GM12878 (cell line): ENCODE measurements at regions not wholly inside any gene's neighbourhood (a gene's known extent, or its start where the extent isn't known, plus 50 kb on each side); places are given as distances from the start of the nearest gene placed in this dataset.
A peak's percentile ranks its signal among the peaks of the same experiment; 100 is the strongest.

Source experiments
- ATAC-seq: fragments of 200-7000 bp; cut with Tn5 transposase; 3 replicates; pipeline ENCODE4 v1.9.1; 2020; ENCODE audit warnings: mild to moderate bottlenecking, moderate library complexity
- BruUV-seq: library from RNA; stranded (reverse); fragments of 400-500 nt; replicated peaks from 2 replicates; lab custom pipeline; 2021; lab: Mats Ljungman, UMichigan
- CTCF ChIA-PET: fragments of 300-600 bp; sonication (Branson Sonifier 250); formaldehyde crosslinking; extraction: SDS; loops from one replicate; lab custom pipeline; 2021; ENCODE audit warnings: inconsistent platforms; lab: Yijun Ruan, JAX
- POLR2A ChIA-PET: fragments of 350-600 bp; formaldehyde crosslinking; extraction: SDS; loops from one replicate; lab custom pipeline; 2021; ENCODE audit warnings: inconsistent platforms; lab: Charles Lee
- RAD21 ChIA-PET: fragments of 300-600 bp; sonication (Branson Sonifier 250); formaldehyde crosslinking; loops from one replicate; lab custom pipeline; 2023; ENCODE audit warnings: antibody characterized with exemption; ENCODE audit not compliant: unreplicated experiment; lab: Charles Lee
- SMC1A ChIA-PET: fragments of 300-600 bp; sonication (Branson Sonifier 250); formaldehyde crosslinking; loops from one replicate; lab custom pipeline; 2023; ENCODE audit not compliant: unreplicated experiment, uncharacterized antibody; lab: Charles Lee
- DNase-seq: peaks from one replicate; pipeline ENCODE4 v3.0.0-alpha.2; 2011; ENCODE audit warnings: low read depth, low spot score
- FAIRE-seq: peaks from 3 replicates; lab custom pipeline; 2011; peaks lifted over from hg19 to GRCh38; lab: Jason Lieb, UNC
- H2AFZ ChIP-seq: 2 replicates; pipeline ENCODE4 v1.6.0; 2011; ENCODE audit warnings: low read depth, low read length, control low read depth; ENCODE audit not compliant: control insufficient read depth
- H3K27ac ChIP-seq: 2 replicates; pipeline ENCODE4 v1.5.1; 2011; ENCODE audit warnings: control low read depth; ENCODE audit not compliant: control insufficient read depth, insufficient read depth
- H3K27me3 ChIP-seq, 2 experiments: replicated peaks in 1 of 2; 2 replicates each; pipeline versions ENCODE4 v1.6.0 to v1.6.1; 2011; ENCODE audit warnings: low read length in 1 of 2; ENCODE audit not compliant: control insufficient read depth in 2 of 2, insufficient read depth in 2 of 2
- H3K36me3 ChIP-seq, 2 experiments: 2 replicates each; pipeline ENCODE4 v1.5.1; 2011; ENCODE audit warnings: low read length in 1 of 2; ENCODE audit not compliant: control insufficient read depth in 2 of 2, insufficient read depth in 2 of 2
- H3K4me1 ChIP-seq: 2 replicates; pipeline ENCODE4 v1.6.1; 2011; ENCODE audit warnings: mild to moderate bottlenecking, low read length, moderate library complexity, mixed read lengths; ENCODE audit not compliant: control insufficient read depth, insufficient read depth
- H3K4me2 ChIP-seq: 2 replicates; pipeline ENCODE4 v1.6.0; 2011; ENCODE audit warnings: control low read depth; ENCODE audit not compliant: control insufficient read depth, insufficient read depth
- H3K4me3 ChIP-seq: fragments of 200-600 bp; sonication (generic); 2 replicates; pipeline ENCODE4 v1.5.1; 2016
- H3K79me2 ChIP-seq: 2 replicates; pipeline ENCODE4 v1.6.0; 2011; ENCODE audit warnings: low read length; ENCODE audit not compliant: control insufficient read depth, insufficient read depth
- H3K9ac ChIP-seq: 2 replicates; pipeline ENCODE4 v1.8.0; 2011; ENCODE audit warnings: low read length, control low read depth, mixed read lengths; ENCODE audit not compliant: control insufficient read depth, insufficient read depth
- H3K9me3 ChIP-seq: replicated peaks from 3 replicates; pipeline ENCODE4 v1.5.1; 2011; ENCODE audit warnings: mild to moderate bottlenecking, low read length; ENCODE audit not compliant: control insufficient read depth, insufficient read depth
- H4K20me1 ChIP-seq: 2 replicates; pipeline ENCODE4 v1.6.0; 2011; ENCODE audit not compliant: control insufficient read depth, insufficient read depth
- SMAD5 ChIP-seq: IDR thresholded peaks from 2 replicates; pipeline ENCODE4 v1.6.1; 2016; ENCODE audit warnings: antibody characterized with exemption, low read depth
- SREBF1 ChIP-seq: IDR thresholded peaks from 2 replicates; pipeline ENCODE4 v1.6.1; 2012; ENCODE audit warnings: mild to moderate bottlenecking, low read length
- WGBS: methylation state at CpG from one replicate; pipeline ENCODE4 v1.1.6; 2016; ENCODE audit warnings: low lambda C conversion rate; ENCODE audit not compliant: insufficient replicate concordance, insufficient coverage; ENCODE audit errors: missing lambda C conversion rate; 5-methylcytosine and 5-hydroxymethylcytosine counted together
- in situ Hi-C: fragments of 300-500 bp; cut with MboI; formaldehyde crosslinking; loops from 9 replicates; pipeline ENCODE4 v1.14.3; 2018; ENCODE audit warnings: mixed read lengths
- intact Hi-C: fragments of 100-400 bp; cut with micrococcal nuclease; formaldehyde crosslinking; loops from one replicate; pipeline ENCODE4 v1.14.2; 2022; ENCODE audit not compliant: unreplicated experiment
- TF ChIP-seq, protein P1 (sequence below): IDR thresholded peaks from 2 replicates; pipeline ENCODE4 v1.6.1; 2011; ENCODE audit warnings: borderline replicate concordance, low read depth, mild to moderate bottlenecking, moderate library complexity, mixed read lengths, low read length; ENCODE audit not compliant: insufficient read depth; ENCODE audit errors: extremely low read length
- TF ChIP-seq, protein P2 (sequence below): fragments of 450-650 bp; IDR thresholded peaks from 2 replicates; pipeline ENCODE4 v1.6.1; 2016; ENCODE audit warnings: mild to moderate bottlenecking

DNA sequence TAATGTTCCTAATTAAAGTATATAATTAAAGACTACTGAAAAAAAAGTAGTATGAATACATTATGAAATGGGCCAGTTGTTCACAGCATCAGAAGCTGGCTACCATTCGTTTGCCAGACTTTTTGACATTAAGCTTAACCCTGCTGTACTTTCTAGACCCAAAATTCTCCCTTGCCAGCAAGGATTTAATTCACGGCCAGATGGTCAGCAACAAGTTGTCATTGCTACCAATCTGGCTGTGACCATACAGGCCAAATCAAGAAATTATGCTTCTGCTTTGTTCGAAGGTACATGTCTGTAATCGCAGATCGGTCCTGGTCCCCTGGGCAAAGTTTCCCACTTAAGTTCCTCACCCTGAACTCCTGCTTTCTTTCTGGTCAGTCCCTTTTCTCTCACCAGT lies 217.7 kb upstream of the ATXN7L3B start (continued):
- no peak for TF ChIP-seq SMAD5
- TF ChIP-seq, all 136 proteins: peak for 0

DNA sequence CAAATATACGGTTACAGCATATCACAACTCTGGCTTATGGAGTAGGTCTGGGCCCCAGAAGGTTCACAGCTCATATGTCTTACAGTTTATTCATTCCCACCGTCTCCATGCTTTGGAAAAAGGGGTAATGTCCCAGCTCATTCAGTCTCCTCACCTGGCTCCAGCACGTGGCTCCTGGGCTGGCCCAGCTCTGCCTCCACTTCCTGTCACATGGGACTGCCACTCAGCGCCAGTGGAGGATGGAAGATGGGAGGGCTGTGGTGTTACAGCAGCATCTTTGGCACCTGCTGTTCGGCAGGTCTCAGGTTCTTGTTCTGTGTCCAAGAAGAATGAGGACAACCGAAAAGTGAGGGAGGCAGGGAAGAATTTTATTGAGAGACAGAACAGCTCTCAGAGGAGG lies 216.3 kb upstream of the ATXN7L3B start:
- 14% methylated on average over 6 of the region's 6 CpGs for WGBS
- Histone ChIP-seq H3K4me1 (no peaks in the 10 kb centered on the region), H3K79me2 (no peaks in the 10 kb centered on the region), H2AFZ (no peak overlapping the region), H3K9ac (no peak overlapping the region), H3K4me3 (no peak overlapping the region), H4K20me1 (no peaks in the 10 kb centered on the region), H3K27me3 (no peaks in the 10 kb centered on the region), H3K27ac (no peak overlapping the region), H3K4me2 (no peak overlapping the region), H3K9me3 (no peaks in the 10 kb centered on the region), H3K36me3 (no peaks in the 10 kb centered on the region)
- 0 out of 3 replicates have a peak, but pooled peaks have one; percentile 31 for ATAC-seq
- DNase-seq, result no peak
- TF ChIP-seq, protein P1, sequence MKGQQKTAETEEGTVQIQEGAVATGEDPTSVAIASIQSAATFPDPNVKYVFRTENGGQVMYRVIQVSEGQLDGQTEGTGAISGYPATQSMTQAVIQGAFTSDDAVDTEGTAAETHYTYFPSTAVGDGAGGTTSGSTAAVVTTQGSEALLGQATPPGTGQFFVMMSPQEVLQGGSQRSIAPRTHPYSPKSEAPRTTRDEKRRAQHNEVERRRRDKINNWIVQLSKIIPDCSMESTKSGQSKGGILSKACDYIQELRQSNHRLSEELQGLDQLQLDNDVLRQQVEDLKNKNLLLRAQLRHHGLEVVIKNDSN, result peak; percentile 15
- TF ChIP-seq, protein P2, sequence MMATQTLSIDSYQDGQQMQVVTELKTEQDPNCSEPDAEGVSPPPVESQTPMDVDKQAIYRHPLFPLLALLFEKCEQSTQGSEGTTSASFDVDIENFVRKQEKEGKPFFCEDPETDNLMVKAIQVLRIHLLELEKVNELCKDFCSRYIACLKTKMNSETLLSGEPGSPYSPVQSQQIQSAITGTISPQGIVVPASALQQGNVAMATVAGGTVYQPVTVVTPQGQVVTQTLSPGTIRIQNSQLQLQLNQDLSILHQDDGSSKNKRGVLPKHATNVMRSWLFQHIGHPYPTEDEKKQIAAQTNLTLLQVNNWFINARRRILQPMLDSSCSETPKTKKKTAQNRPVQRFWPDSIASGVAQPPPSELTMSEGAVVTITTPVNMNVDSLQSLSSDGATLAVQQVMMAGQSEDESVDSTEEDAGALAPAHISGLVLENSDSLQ, result peak; percentile 39
- TF ChIP-seq SREBF1, result no peak
- in situ Hi-C loops, result no loop called here
- ChIA-PET CTCF (no interaction called here), RAD21 (no interaction called here), POLR2A (no interaction called here), SMC1A (interaction anchor here (1.7 kb wide), 1 partner anchor 10 kb away, joined by 6 read pairs; no protein-coding TSS in a partner anchor)
- no TSS peak for BruUV-seq
- FAIRE-seq, result no peak
- intact Hi-C loops, result no loop called here
